WTC11 (cell line): ENCODE measurements at regions not wholly inside any gene's neighbourhood (a gene's known extent, or its start where the extent isn't known, plus 50 kb on each side); places are given as distances from the start of the nearest gene placed in this dataset.

Experiments used
- ATAC-seq: fragments of 200-7000 bp; cut with Tn5 transposase; 2 replicates; pipeline ENCODE4 v1.10.0; 2021; ENCODE audit warnings: mild to moderate bottlenecking, moderate library complexity
- CTCF ChIA-PET: fragments of 300-600 bp; sonication (Branson Sonifier 250); formaldehyde crosslinking; loops from one replicate; lab custom pipeline; 2021; ENCODE audit warnings: antibody characterized with exemption; lab: Charles Lee
- POLR2A ChIA-PET: fragments of 350-600 bp; sonication (Branson Sonifier 250); formaldehyde crosslinking; loops from one replicate; lab custom pipeline; 2021; ENCODE audit warnings: antibody characterized with exemption; lab: Charles Lee
- DNase-seq: peaks from one replicate; pipeline ENCODE4 v3.0.0; 2021; ENCODE audit warnings: low spot score
- H3K27ac Mint-ChIP-seq: 2 replicates; pipeline ENCODE4 v1.8.0; 2021; ENCODE audit warnings: mixed read lengths
- H3K27me3 Mint-ChIP-seq: 2 replicates; pipeline ENCODE4 v1.8.0; 2021; ENCODE audit warnings: low read depth, mild to moderate bottlenecking, moderate library complexity, mixed read lengths
- H3K36me3 Mint-ChIP-seq: 2 replicates; pipeline ENCODE4 v1.8.0; 2021; ENCODE audit warnings: mixed read lengths
- H3K4me1 Mint-ChIP-seq: 2 replicates; pipeline ENCODE4 v1.8.0; 2022; ENCODE audit warnings: mixed read lengths
- H3K4me3 Mint-ChIP-seq: 2 replicates; pipeline ENCODE4 v1.8.0; 2021; ENCODE audit warnings: mild to moderate bottlenecking, moderate library complexity, mixed read lengths
- H3K9me3 Mint-ChIP-seq: 2 replicates; pipeline ENCODE4 v1.8.0; 2021; ENCODE audit warnings: mixed read lengths
- E2F1 ChIP-seq: sonication (generic); formaldehyde crosslinking; IDR thresholded peaks from 2 replicates; pipeline ENCODE4 v1.8.0; 2022; ENCODE audit warnings: mild to moderate bottlenecking, missing genetic modification reagents
- ELF4 ChIP-seq: sonication (generic); formaldehyde crosslinking; IDR thresholded peaks from 2 replicates; pipeline ENCODE4 v1.8.1; 2022; ENCODE audit warnings: low read depth, mild to moderate bottlenecking, moderate library complexity, missing genetic modification reagents
- FOXJ3 ChIP-seq: sonication (generic); formaldehyde crosslinking; IDR thresholded peaks from 2 replicates; pipeline ENCODE4 v1.9.0; 2021; ENCODE audit warnings: missing genetic modification reagents, mild to moderate bottlenecking, borderline replicate concordance
- FOXK1 ChIP-seq: sonication (generic); formaldehyde crosslinking; IDR thresholded peaks from 2 replicates; pipeline ENCODE4 v1.8.0; 2022; ENCODE audit warnings: mild to moderate bottlenecking, moderate library complexity, missing genetic modification reagents
- GABPB1 ChIP-seq: sonication (generic); formaldehyde crosslinking; IDR thresholded peaks from 2 replicates; pipeline ENCODE4 v1.8.1; 2023; ENCODE audit warnings: mild to moderate bottlenecking, missing genetic modification reagents
- GRHL2 ChIP-seq: fragments of 250-450 bp; sonication (Bioruptor Pico); IDR thresholded peaks from 2 replicates; pipeline ENCODE4 v1.8.0; 2022; ENCODE audit warnings: mild to moderate bottlenecking, moderate library complexity; ENCODE audit not compliant: insufficient replicate concordance, severe bottlenecking
- NR1H2 ChIP-seq: sonication (generic); formaldehyde crosslinking; IDR thresholded peaks from 2 replicates; pipeline ENCODE4 v1.9.0; 2021; ENCODE audit warnings: mild to moderate bottlenecking, moderate library complexity, missing genetic modification reagents
- PRRX2 ChIP-seq: fragments of 250-450 bp; sonication (Bioruptor Pico); IDR thresholded peaks from 2 replicates; pipeline ENCODE4 v1.8.0; 2021; ENCODE audit warnings: mild to moderate bottlenecking
- RORB ChIP-seq: fragments of 250-450 bp; sonication (Bioruptor Pico); IDR thresholded peaks from 2 replicates; pipeline ENCODE4 v1.9.0; 2021; ENCODE audit warnings: mild to moderate bottlenecking
- SP1 ChIP-seq: sonication (generic); formaldehyde crosslinking; conservative IDR thresholded peaks from 2 replicates; pipeline ENCODE4 v1.8.1; 2022; ENCODE audit warnings: missing genetic modification reagents
- STAT6 ChIP-seq: sonication (generic); formaldehyde crosslinking; conservative IDR thresholded peaks from 2 replicates; pipeline ENCODE4 v1.8.1; 2023; ENCODE audit warnings: mild to moderate bottlenecking, low read depth, missing genetic modification reagents, moderate library complexity
- ZNF121 ChIP-seq: sonication (generic); formaldehyde crosslinking; IDR thresholded peaks from 2 replicates; pipeline ENCODE4 v1.8.0; 2023; ENCODE audit warnings: missing genetic modification reagents
- ZNF219 ChIP-seq: sonication (generic); formaldehyde crosslinking; IDR thresholded peaks from 2 replicates; pipeline ENCODE4 v1.8.0; 2023; ENCODE audit warnings: missing genetic modification reagents, mild to moderate bottlenecking, borderline replicate concordance
- ZNF317 ChIP-seq: sonication (generic); formaldehyde crosslinking; IDR thresholded peaks from 2 replicates; pipeline ENCODE4 v1.8.1; 2023; ENCODE audit warnings: low read depth, mild to moderate bottlenecking, moderate library complexity, missing genetic modification reagents, borderline replicate concordance
- ZNF416 ChIP-seq: fragments of 250-450 bp; sonication (Bioruptor Pico); IDR thresholded peaks from 2 replicates; pipeline ENCODE4 v1.9.0; 2021; ENCODE audit warnings: mild to moderate bottlenecking, inconsistent platforms
- TF ChIP-seq, protein P1 (sequence below): fragments of 250-450 bp; sonication (Bioruptor Pico); conservative IDR thresholded peaks from 2 replicates; pipeline ENCODE4 v1.9.0; 2021; ENCODE audit warnings: mild to moderate bottlenecking
- TF ChIP-seq, protein P2 (sequence below): sonication (generic); formaldehyde crosslinking; IDR thresholded peaks from 2 replicates; pipeline ENCODE4 v1.8.1; 2023; ENCODE audit warnings: mild to moderate bottlenecking, missing genetic modification reagents
- TF ChIP-seq, protein P3 (sequence below): sonication (generic); formaldehyde crosslinking; IDR thresholded peaks from 2 replicates; pipeline ENCODE4 v1.8.1; 2022; ENCODE audit warnings: missing genetic modification reagents, borderline replicate concordance
- TF ChIP-seq, protein P4 (sequence below): sonication (generic); formaldehyde crosslinking; IDR thresholded peaks from 2 replicates; pipeline ENCODE4 v1.8.1; 2023; ENCODE audit warnings: mild to moderate bottlenecking, missing genetic modification reagents, moderate library complexity
- TF ChIP-seq, protein P5 (sequence below): sonication (generic); formaldehyde crosslinking; IDR thresholded peaks from 2 replicates; pipeline ENCODE4 v1.8.0; 2022; ENCODE audit warnings: mild to moderate bottlenecking, missing genetic modification reagents

GRCh38 chr12:83537428-83538053 is 850.8 kb downstream of the TMTC2 start (continued):
- TF ChIP-seq, protein P1, sequence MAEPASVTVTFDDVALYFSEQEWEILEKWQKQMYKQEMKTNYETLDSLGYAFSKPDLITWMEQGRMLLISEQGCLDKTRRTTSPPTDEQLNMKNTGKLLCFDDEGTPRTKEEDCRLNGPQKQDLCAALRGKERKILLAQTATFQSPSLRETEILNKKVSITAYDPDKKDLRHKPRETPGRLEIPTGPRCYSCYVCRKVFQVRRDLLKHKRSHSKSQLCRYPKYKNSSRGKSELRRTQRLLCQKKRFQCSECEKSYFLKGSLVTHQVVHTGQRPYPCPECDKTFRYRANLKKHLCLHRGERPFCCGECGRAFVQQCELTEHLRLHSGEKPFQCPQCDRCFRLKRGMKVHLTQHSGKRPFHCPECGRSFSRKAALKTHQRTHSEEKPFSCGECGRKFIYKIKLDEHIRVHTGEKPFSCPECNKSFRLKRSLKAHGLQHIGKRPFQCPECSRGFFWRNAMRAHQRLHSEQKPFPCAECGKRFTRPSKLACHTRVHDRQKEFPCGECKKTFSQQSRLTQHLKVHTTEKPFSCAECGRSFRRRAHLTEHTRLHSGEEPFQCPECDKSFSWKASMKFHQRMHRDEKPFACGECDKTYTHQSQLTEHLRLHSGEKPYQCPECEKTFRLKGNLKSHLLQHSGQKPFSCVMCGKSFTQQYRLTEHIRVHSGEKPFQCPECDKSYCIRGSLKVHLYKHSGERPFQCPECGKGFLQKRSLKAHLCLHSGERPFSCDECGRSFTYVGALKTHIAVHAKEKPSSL (CRISPR knock-in tag), result no peak

DNA sequence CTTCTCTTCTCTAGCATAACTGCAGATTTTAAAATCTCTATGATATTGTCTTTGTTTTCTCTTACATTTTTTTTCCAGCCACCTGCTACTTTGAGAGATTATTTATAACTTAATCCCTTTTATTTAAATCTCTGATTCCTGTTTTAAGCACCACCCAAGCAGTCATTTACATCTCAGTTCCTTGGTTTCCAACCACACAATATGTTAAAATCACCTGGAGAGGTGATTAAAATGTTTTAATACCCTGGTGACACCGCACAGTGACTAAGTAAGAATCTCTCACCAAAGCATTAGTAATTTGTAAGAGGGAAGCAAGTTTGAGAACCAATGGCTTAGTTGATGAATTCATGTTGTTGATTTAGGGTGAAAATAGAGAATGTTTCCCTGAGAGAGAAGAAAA is 849.8 kb downstream of the TMTC2 start:
- ChIA-PET POLR2A (no interaction called here), CTCF (interaction anchor here (0.6 kb wide), 1 partner anchor 810 kb away, joined by 5 read pairs; no protein-coding TSS in a partner anchor)
- Mint-ChIP-seq H3K4me3 (peak overlapping the region; percentile 24), H3K27me3 (no peaks in the 10 kb centered on the region), H3K9me3 (peaks cover 5% of the 10 kb centered on the region), H3K27ac (peak overlapping the region; percentile 89), H3K4me1 (peaks cover 57% of the 10 kb centered on the region), H3K36me3 (peaks cover 5% of the 10 kb centered on the region)
- DNase-seq (no peak), ATAC-seq (peak; percentile 75)
- TF ChIP-seq FOXK1 (no peak), ZNF121 (CRISPR knock-in tag) (no peak), SP1 (no peak), E2F1 (CRISPR knock-in tag) (no peak), ZNF416 (no peak)

DNA sequence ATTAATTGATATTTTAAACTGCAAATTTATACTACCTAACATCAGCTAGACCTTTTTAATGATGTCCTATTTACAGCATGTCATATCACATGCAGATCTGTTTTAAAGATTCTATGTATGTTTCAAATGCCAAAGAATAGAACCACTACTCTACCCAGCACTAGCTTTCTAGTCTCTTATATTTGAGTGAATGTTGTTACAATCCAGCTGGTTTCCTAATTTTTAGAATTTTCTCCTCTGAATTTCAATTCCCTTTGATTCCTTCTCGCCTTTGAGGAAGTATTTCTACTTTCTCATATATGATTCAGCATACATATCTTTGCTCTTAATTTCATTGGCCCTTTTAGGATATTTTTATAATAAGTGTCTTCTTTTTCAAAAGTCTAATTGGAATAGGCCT is 841.9 kb downstream of the TMTC2 start:
- Mint-ChIP-seq H3K9me3 (peaks cover 5% of the 10 kb centered on the region), H3K27ac (no peak overlapping the region), H3K4me1 (peaks cover 33% of the 10 kb centered on the region), H3K4me3 (no peak overlapping the region), H3K36me3 (no peaks in the 10 kb centered on the region), H3K27me3 (no peaks in the 10 kb centered on the region)
- ChIA-PET CTCF (no interaction called here), POLR2A (no interaction called here)
- no peak for DNase-seq
- no peak for ATAC-seq
- TF ChIP-seq FOXJ3 (CRISPR knock-in tag), result no peak
- TF ChIP-seq FOXK1, result no peak
- TF ChIP-seq GRHL2, result no peak
- TF ChIP-seq ZNF317, result no peak
- no peak for TF ChIP-seq RORB (CRISPR knock-in tag)
- TF ChIP-seq, protein P2, sequence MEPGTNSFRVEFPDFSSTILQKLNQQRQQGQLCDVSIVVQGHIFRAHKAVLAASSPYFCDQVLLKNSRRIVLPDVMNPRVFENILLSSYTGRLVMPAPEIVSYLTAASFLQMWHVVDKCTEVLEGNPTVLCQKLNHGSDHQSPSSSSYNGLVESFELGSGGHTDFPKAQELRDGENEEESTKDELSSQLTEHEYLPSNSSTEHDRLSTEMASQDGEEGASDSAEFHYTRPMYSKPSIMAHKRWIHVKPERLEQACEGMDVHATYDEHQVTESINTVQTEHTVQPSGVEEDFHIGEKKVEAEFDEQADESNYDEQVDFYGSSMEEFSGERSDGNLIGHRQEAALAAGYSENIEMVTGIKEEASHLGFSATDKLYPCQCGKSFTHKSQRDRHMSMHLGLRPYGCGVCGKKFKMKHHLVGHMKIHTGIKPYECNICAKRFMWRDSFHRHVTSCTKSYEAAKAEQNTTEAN, result no peak
- no peak for TF ChIP-seq ELF4 (CRISPR knock-in tag)

DNA sequence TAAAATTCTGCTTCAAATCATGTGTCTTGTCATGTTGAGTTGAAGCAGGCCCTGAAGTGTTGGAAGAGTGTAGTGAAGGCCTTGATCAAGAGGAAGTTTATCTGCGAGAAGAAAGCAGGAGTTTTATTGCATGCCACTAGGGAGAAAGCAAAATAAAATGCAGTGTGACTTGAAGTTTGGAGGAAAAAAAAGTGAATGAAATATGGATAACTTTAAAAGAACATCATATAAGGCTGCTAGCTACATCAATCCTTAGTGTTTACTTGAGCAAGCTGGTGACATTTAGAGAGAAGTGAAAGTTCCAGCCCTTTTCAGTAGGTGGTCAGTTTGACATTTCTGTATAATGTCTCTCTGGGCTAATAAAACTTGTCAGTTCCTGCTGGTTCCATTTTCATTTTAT is 841.1 kb downstream of the TMTC2 start:
- H3K9me3 Mint-ChIP-seq, result peaks cover 7% of the 10 kb centered on the region
- no peak overlapping the region for H3K4me3 Mint-ChIP-seq
- DNase-seq, result no peak
- ATAC-seq, result no peak
- ChIA-PET POLR2A (no interaction called here), CTCF (no interaction called here)
- H3K4me1 Mint-ChIP-seq, result peaks cover 27% of the 10 kb centered on the region
- no peak overlapping the region for H3K27ac Mint-ChIP-seq
- H3K36me3 Mint-ChIP-seq, result no peaks in the 10 kb centered on the region
- no peaks in the 10 kb centered on the region for H3K27me3 Mint-ChIP-seq
- TF ChIP-seq, protein P3, sequence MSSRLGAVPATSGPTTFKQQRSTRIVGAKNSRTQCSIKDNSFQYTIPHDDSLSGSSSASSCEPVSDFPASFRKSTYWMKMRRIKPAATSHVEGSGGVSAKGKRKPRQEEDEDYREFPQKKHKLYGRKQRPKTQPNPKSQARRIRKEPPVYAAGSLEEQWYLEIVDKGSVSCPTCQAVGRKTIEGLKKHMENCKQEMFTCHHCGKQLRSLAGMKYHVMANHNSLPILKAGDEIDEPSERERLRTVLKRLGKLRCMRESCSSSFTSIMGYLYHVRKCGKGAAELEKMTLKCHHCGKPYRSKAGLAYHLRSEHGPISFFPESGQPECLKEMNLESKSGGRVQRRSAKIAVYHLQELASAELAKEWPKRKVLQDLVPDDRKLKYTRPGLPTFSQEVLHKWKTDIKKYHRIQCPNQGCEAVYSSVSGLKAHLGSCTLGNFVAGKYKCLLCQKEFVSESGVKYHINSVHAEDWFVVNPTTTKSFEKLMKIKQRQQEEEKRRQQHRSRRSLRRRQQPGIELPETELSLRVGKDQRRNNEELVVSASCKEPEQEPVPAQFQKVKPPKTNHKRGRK, result no peak
- TF ChIP-seq GABPB1 (CRISPR knock-in tag), result no peak
- TF ChIP-seq, protein P4, sequence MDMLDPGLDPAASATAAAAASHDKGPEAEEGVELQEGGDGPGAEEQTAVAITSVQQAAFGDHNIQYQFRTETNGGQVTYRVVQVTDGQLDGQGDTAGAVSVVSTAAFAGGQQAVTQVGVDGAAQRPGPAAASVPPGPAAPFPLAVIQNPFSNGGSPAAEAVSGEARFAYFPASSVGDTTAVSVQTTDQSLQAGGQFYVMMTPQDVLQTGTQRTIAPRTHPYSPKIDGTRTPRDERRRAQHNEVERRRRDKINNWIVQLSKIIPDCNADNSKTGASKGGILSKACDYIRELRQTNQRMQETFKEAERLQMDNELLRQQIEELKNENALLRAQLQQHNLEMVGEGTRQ (CRISPR knock-in tag), result no peak
- no peak for TF ChIP-seq ZNF219
- TF ChIP-seq, protein P5, sequence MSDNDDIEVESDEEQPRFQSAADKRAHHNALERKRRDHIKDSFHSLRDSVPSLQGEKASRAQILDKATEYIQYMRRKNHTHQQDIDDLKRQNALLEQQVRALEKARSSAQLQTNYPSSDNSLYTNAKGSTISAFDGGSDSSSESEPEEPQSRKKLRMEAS (CRISPR knock-in tag), result no peak
- no peak for TF ChIP-seq ELF4 (CRISPR knock-in tag)
- no peak for TF ChIP-seq NR1H2 (CRISPR knock-in tag)
- no peak for TF ChIP-seq PRRX2 (CRISPR knock-in tag)
- no peak for TF ChIP-seq SP1
- no peak for TF ChIP-seq STAT6 (CRISPR knock-in tag)
